ENCODE measurements at regions not wholly inside any gene's neighbourhood (a gene's known extent, or its start where the extent isn't known, plus 50 kb on each side); places are given as distances from the start of the nearest gene placed in this dataset.

DNA sequence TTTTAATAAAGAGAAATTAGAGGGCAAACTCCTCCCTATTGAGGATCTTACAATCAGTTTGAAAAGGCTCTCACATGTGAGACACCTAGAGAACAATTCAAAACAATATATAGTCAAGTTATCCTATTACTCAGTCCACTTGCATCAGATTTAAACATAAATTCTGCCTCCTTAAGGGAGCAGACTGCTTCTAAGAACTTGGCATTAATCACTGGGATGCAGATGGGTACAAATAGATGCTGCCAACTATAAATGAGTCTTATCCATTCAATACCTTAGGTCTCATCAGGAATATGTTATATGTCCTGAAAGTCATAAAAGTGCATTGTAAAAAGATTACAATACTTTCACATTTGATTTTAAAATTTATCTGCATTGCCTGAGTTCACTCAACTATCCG lies 269.3 kb upstream of the KIRREL3 start:
- CTCF ChIA-PET = no interaction called here
- dilution Hi-C loops (cut with MboI; ENCODE audit: extremely low pct_ligation_motif_present, low sequenced_read_pairs) = no loop called here
- TF ChIP-seq GATA2 (IDR thresholded peaks at IDR 0.05; ENCODE audit: insufficient read depth, insufficient read length, low read depth, low read length) (no peak), POLR2A (IDR thresholded peaks at IDR 0.05; ENCODE audit: low read depth, low read length) (no peak), JUN (IDR thresholded peaks at IDR 0.05; ENCODE audit: borderline replicate concordance, insufficient read depth, insufficient read length, low read depth) (no peak), MYC (IDR thresholded peaks at IDR 0.05; ENCODE audit: low read depth, low read length) (no peak), EZH2 (IDR thresholded peaks at IDR 0.05; ENCODE audit: borderline replicate concordance, low read depth, low read length, severe bottlenecking) (no peak), POLR2AphosphoS5 (IDR thresholded peaks at IDR 0.05; ENCODE audit: insufficient read depth, low read depth, low read length) (no peak), FOS (IDR thresholded peaks at IDR 0.05; ENCODE audit: borderline replicate concordance, insufficient read depth, low read length) (no peak)
- TF ChIP-seq, protein P1, sequence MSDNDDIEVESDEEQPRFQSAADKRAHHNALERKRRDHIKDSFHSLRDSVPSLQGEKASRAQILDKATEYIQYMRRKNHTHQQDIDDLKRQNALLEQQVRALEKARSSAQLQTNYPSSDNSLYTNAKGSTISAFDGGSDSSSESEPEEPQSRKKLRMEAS (IDR thresholded peaks at IDR 0.05; ENCODE audit: insufficient read depth, insufficient read length) = no peak
- TF ChIP-seq, protein P2, sequence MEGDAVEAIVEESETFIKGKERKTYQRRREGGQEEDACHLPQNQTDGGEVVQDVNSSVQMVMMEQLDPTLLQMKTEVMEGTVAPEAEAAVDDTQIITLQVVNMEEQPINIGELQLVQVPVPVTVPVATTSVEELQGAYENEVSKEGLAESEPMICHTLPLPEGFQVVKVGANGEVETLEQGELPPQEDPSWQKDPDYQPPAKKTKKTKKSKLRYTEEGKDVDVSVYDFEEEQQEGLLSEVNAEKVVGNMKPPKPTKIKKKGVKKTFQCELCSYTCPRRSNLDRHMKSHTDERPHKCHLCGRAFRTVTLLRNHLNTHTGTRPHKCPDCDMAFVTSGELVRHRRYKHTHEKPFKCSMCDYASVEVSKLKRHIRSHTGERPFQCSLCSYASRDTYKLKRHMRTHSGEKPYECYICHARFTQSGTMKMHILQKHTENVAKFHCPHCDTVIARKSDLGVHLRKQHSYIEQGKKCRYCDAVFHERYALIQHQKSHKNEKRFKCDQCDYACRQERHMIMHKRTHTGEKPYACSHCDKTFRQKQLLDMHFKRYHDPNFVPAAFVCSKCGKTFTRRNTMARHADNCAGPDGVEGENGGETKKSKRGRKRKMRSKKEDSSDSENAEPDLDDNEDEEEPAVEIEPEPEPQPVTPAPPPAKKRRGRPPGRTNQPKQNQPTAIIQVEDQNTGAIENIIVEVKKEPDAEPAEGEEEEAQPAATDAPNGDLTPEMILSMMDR (IDR thresholded peaks at IDR 0.05; ENCODE audit: extremely low read depth in 1 of 2, insufficient read depth in 1 of 2, low read depth in 1 of 2, low read length in 2 of 2) = no peak

More for the DNA sequence above, 269.3 kb upstream of the KIRREL3 start:
- no peaks in the 10 kb centered on the region for H3K4me1 ChIP-seq (ENCODE audit: control insufficient read depth, extremely low read depth, insufficient read depth, low read length)
- POLR2A ChIA-PET = no interaction called here
- H3K9me3 ChIP-seq (replicated peaks; ENCODE audit: control insufficient read depth, insufficient read depth, low read length) = peaks cover 2% of the 10 kb centered on the region
- H2AFZ ChIP-seq (ENCODE audit: low read depth, low read length) = no peak overlapping the region
- intact Hi-C loops (cut with micrococcal nuclease) = no loop called here
- H3K79me2 ChIP-seq (ENCODE audit: control insufficient read depth, insufficient read depth, low read length) = no peaks in the 10 kb centered on the region
- H3K4me3 ChIP-seq (replicated peaks in 1 of 3; ENCODE audit: insufficient read depth in 1 of 3, low read depth in 1 of 3, low read length in 3 of 3) = no peak overlapping the region
- no peaks in the 10 kb centered on the region for H4K20me1 ChIP-seq (replicated peaks; ENCODE audit: control insufficient read depth, extremely low read depth, insufficient read depth, low read length)
- H3K9me1 ChIP-seq (replicated peaks; ENCODE audit: control insufficient read depth, extremely low read depth, insufficient read depth, low read length) = no peaks in the 10 kb centered on the region
- no peaks in the 10 kb centered on the region for H3K36me3 ChIP-seq (ENCODE audit: control insufficient read depth in 2 of 2, extremely low read depth in 1 of 2, insufficient read depth in 2 of 2, low read length in 2 of 2)
- H3K9ac ChIP-seq (replicated peaks; ENCODE audit: extremely low read depth, insufficient read depth, low read length) = no peak overlapping the region
- no peak overlapping the region for H3K27ac ChIP-seq (ENCODE audit: insufficient read depth, low read depth, low read length)
- H3K4me2 ChIP-seq (ENCODE audit: insufficient read depth, low read length) = no peak overlapping the region
- no TSS peak for BruUV-seq (replicated peaks)
- no peaks in the 10 kb centered on the region for H3K27me3 ChIP-seq (ENCODE audit: control insufficient read depth in 2 of 2, insufficient read depth in 2 of 2, low read length in 2 of 2)
- DNase-seq (ENCODE audit: low read depth, low spot score) (no peak), FAIRE-seq (no peak)

Data from endothelial cell of umbilical vein (primary cell).